Retinal pigment epithelial cell (primary cell): ENCODE measurements at regions not wholly inside any gene's neighbourhood (a gene's known extent, or its start where the extent isn't known, plus 50 kb on each side); places are given as distances from the start of the nearest gene placed in this dataset.

Source experiments
- DNase-seq: peaks from one replicate; pipeline ENCODE4 v3.0.0-alpha.2; 2010; ENCODE audit warnings: low read depth
- H3K4me3 ChIP-seq: 2 replicates; pipeline ENCODE4 v1.5.1; 2011; ENCODE audit warnings: mild to moderate bottlenecking, low read length, control low read depth, moderate library complexity
- TF ChIP-seq, protein P1 (sequence below): conservative IDR thresholded peaks from 2 replicates; pipeline ENCODE4 v1.5.1; 2011; ENCODE audit warnings: low read depth, low read length, control low read depth, inconsistent platforms

DNA sequence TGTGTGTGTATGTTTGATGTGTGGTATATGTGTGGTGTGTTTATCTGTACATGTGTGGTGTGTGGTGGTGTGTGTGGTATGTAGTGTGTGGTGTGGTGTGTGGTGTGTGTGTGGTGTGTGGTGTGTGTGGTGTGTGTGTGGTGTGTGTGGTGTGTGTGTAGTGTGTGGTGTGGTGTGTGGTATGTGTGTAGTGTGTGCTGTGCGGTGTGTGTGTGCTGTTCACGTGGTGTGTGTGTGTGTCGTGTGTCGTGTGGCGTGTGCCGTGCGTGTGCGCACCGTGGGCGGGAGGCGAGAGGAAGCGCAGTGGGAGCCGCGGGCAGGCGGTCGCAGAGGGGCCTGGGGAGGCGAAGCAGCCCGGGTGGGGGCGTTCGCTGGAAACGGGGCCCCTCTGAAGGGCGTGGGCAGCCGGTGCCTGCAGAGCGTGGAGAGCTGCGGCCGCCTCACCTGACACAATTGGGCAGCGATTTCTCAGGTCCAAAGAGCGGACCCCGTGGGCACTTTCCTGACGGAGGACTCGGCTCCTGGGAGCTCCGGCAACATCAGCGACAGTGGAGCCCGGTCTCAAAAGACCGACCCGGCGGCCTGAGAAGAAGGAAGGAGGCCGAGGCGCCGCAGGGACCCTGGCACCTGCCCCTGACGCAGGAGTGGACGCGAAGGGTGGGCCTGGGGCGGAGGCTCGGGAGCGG lies 741.1 kb upstream of the SALL3 start:
- TF ChIP-seq, protein P1, sequence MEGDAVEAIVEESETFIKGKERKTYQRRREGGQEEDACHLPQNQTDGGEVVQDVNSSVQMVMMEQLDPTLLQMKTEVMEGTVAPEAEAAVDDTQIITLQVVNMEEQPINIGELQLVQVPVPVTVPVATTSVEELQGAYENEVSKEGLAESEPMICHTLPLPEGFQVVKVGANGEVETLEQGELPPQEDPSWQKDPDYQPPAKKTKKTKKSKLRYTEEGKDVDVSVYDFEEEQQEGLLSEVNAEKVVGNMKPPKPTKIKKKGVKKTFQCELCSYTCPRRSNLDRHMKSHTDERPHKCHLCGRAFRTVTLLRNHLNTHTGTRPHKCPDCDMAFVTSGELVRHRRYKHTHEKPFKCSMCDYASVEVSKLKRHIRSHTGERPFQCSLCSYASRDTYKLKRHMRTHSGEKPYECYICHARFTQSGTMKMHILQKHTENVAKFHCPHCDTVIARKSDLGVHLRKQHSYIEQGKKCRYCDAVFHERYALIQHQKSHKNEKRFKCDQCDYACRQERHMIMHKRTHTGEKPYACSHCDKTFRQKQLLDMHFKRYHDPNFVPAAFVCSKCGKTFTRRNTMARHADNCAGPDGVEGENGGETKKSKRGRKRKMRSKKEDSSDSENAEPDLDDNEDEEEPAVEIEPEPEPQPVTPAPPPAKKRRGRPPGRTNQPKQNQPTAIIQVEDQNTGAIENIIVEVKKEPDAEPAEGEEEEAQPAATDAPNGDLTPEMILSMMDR: no peak
- no peak for DNase-seq
- no peak overlapping the region for H3K4me3 ChIP-seq

DNA sequence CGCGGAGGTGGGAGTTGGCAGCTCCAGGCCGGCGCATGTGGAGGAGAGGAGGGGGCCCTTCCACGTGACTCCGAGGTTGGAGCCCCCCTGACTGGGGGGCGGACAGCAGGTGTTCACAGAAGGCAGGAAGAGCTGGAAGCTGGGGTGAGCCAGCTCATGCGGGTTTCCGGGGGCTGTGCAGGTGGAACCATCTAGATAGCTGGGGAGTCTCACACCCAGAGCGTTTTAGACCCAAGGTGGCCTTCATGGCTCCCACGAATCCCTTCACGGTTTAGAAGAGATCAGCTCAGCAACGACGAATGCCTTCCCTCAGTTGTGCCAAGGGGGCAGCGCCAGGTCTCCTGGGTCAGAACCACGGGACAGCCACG lies 740.5 kb upstream of the SALL3 start:
- DNase-seq: no peak
- H3K4me3 ChIP-seq: no peak overlapping the region
- TF ChIP-seq, protein P1: no peak

DNA sequence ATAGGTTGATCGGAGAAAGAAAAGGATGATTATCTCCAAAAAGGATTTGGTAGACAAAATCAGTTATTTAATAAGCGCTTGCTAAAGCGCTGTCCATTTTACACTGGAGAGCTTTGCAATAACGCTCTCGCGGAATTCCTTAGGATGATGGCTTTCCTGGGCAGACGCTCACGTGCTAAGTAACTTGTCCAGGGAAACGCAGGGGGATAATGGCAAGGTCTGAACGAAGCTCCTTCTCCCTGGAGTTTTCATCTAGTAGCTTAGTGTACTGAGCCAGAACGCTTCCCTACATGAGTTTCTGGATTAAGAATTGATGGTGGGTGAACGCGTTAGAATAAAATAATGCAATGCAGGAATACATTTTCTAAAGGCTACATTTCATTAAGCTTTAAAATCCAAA lies 739.5 kb upstream of the SALL3 start:
- no peak for DNase-seq
- H3K4me3 ChIP-seq: no peak overlapping the region
- TF ChIP-seq, protein P1: no peak

DNA sequence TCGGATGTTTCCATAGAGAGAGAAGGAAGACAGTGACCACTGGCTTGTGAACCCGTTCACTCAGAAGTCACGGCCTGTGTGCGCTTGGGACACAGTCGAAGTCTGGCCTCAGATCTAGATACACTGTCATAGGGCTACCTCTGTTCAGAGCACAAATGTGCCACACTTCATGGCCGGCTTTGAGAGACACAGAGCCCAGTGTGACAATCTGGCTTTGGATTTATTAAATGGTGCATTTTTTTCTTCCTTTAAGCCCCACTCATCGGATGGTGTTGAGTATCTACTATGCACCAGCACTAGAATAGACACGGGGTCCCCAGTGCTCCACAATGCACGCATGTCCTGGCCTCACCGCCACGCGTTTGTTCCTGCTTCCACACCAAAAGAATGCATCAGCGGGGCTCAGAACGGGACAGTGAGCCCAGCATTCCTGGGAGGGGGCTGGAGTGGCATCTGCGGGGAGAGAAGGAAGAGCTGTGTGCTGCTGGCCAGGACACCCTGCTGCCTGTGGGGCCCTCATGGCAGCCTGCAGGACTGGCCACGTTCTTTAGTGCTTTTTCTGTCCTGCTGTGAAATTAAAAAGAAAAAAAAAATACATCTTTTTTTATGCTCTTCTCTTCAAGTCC lies 738.9 kb upstream of the SALL3 start:
- H3K4me3 ChIP-seq: no peak overlapping the region
- DNase-seq: no peak
- TF ChIP-seq, protein P1: no peak

DNA sequence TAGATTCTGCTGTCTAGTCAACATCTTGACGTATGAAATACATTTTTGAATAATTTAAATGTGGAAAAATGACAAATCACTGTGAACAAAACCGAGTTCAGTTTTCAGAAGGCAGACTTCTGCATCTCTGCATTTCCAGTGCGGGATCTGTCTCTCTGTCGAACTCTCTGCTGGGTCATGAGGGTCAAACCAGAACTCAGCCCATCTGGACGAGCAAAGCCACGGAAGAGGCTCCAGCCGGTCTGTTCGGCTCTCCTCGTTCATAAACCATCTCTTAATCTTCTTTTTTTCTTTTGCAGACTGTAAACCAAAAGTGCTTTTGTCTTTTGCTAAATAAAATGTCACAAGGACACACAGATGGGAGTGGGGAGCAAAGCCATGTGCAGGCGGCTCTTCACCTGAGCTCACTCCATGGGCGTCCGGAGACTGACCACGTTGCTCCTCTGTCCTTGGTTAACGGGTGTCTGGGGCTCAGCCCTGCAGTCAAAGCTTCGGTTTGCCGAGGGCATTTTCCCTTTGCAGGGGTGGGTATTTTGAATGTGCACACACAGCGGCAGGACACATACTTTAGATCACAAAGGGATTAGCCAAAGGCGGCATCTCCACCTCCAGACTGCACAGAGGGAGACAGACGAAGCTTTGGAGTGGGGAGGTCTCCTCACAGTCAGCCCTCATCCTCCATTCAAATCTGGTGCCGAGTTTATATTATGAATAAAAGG lies 737.9 kb upstream of the SALL3 start:
- TF ChIP-seq, protein P1: no peak
- no peak for DNase-seq
- H3K4me3 ChIP-seq: no peak overlapping the region

DNA sequence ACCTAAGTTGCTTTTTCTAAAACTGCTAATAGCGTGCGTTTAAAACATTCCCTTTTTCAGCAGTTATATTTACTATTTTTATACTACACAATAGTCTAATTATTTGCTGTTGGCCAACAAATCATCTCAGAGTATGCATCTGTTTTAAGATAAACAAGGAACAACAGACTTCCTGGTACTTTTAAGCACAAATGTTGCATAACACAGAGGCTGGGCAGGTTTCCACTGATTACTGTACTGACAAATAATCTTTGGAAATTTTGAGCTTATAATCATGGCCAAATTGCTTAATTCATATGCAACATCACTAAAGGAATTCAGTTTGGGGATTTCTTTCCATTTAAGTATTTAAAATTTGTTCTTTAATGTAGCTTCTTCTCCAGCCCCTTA lies 737.4 kb upstream of the SALL3 start:
- no peak for DNase-seq
- no peak overlapping the region for H3K4me3 ChIP-seq
- TF ChIP-seq, protein P1: no peak
